GM21423 (cell line): ENCODE measurements at regions not wholly inside any gene's neighbourhood (a gene's known extent, or its start where the extent isn't known, plus 50 kb on each side); places are given as distances from the start of the nearest gene placed in this dataset.
"Not testable (repeated sequence)": the region's sequence is repeated elsewhere in the genome, so short reads cannot be mapped to it uniquely, and the experiment has no call there.

Experiments used
- ATAC-seq: cut with Tn5 transposase; IDR thresholded peaks from one replicate; pipeline ENCODE4 v1.9.1; 2021; ENCODE audit warnings: mild to moderate bottlenecking, moderate library complexity; ENCODE audit not compliant: unreplicated experiment

DNA sequence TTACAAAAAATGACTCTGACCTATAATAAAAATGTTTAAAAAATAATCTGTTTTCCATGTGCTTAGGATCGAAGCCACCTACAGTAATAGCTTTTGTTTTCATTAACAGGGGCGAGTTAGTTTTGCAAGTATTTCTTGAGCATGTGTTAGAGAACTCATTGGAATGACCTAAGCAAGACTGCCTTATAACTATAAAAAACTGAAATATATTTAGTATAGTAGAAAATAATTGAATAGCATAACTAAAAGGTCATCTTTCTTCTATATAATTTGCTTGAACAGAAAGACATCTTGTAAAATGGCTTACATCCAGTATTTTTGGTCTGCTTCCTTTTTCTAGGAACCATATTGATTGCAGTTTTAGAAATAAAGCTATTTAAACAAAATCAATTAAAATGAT lies 241.5 kb upstream of the NRIP1 start:
- ATAC-seq, result no peak

- no peak for ATAC-seq
Measured at GRCh38 chr21:15308333-15308732, 243.5 kb upstream of the NRIP1 start.

DNA sequence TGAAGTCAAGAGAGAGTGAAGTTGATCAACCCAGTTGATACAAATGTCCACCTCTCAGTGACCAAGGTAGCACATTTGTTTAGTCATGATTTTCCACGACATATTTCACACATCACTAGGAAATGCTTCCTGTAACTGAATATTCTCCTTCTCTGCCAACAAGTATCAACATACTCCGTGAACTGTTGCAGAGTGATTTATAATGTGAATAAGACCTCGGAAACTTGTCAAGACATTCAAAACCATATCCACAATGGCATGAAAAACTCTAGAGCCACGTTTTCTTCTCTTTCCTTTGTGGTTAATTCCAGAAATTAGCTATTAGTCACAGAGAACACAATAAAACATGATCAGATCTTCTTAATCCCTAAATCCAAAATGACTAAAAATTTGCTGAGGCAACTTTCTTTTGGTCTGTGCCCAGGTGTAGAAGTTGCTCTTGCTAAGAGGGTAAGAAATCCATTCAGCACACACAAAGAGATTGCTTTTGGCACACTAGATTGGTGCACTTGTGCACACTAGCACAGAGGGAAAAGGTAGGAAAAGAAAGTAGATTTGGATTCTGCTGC lies 244.3 kb upstream of the NRIP1 start:
- ATAC-seq, result no peak

- no peak for ATAC-seq
Measured at GRCh38 chr21:15309721-15310120, 244.9 kb upstream of the NRIP1 start.

DNA sequence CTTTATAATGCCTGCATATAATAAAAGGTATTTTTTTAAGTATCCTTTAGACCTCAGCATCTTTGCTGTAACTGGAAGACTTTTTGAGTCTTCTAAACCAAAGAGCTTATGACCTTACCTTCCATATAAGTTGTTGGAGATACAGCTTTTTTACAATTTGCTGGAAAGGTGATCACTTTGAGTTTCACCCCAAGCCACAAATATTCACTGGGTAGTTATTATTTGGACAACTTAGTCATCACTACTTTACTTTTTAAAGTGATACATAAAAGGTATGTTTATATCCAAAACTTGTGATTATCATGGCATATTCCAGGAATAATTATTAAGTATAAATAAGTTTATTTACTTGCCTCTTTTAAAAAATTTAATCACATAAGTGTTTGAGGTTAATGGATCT lies 246.7 kb upstream of the NRIP1 start:
- no peak for ATAC-seq

GRCh38 chr21:15317034-15317433 lies 252.2 kb upstream of the NRIP1 start:
- ATAC-seq, result not testable (repeated sequence)

DNA sequence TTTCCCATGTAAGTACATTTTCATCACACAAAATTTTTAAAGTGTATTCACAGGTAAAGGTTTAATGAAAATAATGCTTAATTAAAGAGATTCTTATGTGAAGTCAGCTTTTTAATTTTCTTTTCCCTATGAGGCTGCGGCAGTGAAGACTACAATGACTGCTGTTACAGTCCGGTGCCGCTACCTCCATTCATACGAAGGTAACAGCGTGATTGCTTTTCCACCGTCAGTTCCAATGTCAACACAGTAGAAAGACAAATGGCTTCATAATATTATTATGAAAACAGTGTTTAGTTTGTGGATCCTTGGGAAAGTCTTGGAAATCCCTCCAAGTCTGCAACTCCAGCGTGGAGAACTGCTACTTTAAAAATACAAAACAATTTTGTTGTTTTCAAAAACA lies 254.9 kb upstream of the NRIP1 start:
- ATAC-seq, result no peak

GRCh38 chr21:15324542-15324941 lies 259.7 kb upstream of the NRIP1 start:
- ATAC-seq, result no peak

- ATAC-seq, result no peak
Measured at GRCh38 chr21:15326032-15326867, 261.4 kb upstream of the NRIP1 start.

DNA sequence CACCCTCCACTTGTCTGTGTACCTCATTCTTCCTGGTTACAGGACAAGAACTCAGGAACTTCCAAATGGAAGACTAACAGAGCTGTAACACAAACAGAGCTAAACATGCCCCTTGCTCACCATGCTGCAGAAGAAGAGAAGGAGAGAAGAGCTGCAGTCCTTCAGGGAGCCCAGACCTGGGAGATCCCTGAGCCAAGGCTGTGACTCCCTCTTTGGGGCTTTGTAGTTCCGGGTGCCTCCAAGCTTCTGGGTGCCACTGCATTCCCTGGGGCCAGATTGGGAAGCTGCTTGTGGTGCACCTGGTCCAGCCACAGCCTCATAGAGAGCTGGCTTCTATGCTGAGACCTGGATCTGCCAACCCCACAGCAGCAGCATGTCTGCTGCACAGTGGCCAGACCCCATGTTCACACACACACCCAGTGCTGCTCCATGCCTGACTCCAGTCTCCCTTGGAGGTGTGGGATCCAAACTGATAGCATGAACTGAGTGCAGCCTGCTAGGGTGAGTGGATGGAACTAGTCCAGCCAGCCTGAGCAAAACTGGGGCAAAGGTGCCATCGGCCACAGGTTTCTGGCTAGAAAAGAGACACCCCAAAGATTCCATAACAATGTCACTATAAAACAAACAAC lies 263.0 kb upstream of the NRIP1 start:
- no peak for ATAC-seq

GRCh38 chr21:15329191-15329590 lies 264.4 kb upstream of the NRIP1 start:
- ATAC-seq, result no peak

- ATAC-seq, result no peak
Measured at GRCh38 chr21:15330872-15331271, 266.1 kb upstream of the NRIP1 start.

DNA sequence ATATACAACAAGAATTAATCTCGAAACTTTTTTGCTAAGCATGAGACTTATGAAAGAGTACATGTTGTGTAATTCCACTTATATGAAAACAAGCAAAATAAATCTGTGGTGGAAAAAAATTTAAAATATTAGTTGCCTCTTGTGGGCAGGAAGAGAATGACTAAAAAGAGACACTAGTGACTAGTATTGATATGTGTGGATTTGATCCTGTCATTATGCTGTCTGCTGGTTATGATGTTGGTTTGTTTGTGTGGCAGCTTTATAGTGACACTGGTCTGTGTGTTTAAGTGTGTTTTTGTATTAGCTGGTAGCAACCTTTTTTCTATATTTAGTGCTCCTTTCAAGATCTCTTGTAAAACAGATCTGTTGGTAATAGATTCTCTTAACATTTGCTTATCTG lies 267.8 kb upstream of the NRIP1 start:
- no peak for ATAC-seq

GRCh38 chr21:15333136-15333710 lies 268.4 kb upstream of the NRIP1 start:
- no peak for ATAC-seq

GRCh38 chr21:15333951-15334350 lies 269.2 kb upstream of the NRIP1 start:
- ATAC-seq, result no peak

GRCh38 chr21:15343066-15343465 lies 278.3 kb upstream of the NRIP1 start:
- no peak for ATAC-seq

- no peak for ATAC-seq
Measured at GRCh38 chr21:15352009-15352408, 287.2 kb upstream of the NRIP1 start.

DNA sequence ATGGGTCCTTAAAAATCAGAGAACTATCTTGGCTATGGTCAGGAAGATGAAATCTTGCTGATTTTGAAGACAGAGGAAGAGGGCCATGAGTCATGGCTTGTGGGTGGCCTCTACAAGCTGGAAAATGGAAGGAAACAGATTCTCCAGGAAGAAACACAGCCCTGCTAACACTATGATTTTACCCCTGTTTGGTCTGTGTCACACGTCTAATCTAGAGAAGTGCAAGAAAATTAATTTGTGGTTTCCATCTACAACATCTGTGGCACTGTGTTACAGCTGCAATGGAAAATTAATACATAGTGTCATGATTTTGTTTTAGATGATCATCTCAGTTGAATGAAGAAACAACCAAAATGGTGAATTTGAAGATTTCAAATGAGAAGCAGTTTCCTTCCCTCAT lies 288.7 kb upstream of the NRIP1 start:
- ATAC-seq, result no peak

- ATAC-seq, result no peak
Measured at GRCh38 chr21:15354516-15354915, 289.7 kb upstream of the NRIP1 start.

- no peak for ATAC-seq
Measured at GRCh38 chr21:15355066-15355465, 290.3 kb upstream of the NRIP1 start.

DNA sequence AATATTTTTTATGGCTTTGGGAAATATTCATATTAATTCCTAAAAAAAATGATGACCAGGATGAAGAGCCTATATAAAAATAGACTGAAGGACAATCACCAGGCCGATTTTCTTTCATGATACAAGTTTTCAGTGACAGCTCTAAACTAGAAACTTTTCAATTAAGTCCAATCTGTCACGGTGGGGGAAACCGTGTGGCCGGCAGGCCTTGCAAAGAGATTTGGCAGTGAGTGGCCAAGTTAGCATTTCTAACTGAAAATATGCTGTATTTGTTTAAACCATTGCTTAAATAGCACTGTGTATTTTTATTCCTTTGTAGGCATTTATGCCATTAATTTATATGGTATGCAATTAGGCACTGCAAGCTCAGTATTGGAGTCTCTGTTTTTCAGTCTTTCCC lies 294.5 kb upstream of the NRIP1 start:
- ATAC-seq, result no peak

GRCh38 chr21:15362458-15362857 lies 297.7 kb upstream of the NRIP1 start:
- no peak for ATAC-seq
